ENCODE measurements at regions not wholly inside any gene's neighbourhood (a gene's known extent, or its start where the extent isn't known, plus 50 kb on each side); places are given as distances from the start of the nearest gene placed in this dataset.

DNA sequence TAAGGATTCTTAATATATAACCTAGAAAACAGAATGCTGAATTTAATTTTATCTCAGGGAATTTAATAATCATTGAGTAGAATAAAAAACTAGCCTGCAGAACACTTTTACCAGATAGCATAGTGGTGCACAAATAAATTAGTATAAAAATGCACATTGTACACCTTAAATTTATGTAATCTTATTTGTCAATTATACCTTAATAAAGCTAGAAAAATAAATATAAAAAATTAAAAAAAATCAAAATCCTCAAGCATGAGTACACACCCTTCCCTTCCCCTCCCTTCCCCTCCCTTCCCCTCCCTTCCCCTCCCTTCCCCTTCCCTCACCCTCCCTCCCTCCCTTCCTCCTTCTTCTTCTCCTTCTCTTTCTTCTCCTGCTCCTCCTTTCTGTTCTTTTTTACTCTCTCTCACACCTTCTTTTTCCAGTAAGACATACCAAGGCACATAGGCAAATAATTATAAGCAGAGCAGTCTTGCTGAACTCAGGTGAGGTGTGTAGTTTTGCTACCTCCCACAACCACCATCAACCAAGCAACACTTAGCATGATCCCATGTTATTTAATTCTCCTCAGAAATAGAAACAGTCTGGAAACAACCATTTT, 1395.0 kb downstream of the ZPLD1 start:
- Mint-ChIP-seq H3K27me3 (ENCODE audit: low read depth in 2 of 2) (no peaks in the 10 kb centered on the region), H3K27ac (no peak overlapping the region), H3K4me1 (no peaks in the 10 kb centered on the region), H3K4me3 (no peak overlapping the region), H3K36me3 (no peaks in the 10 kb centered on the region), H3K9me3 (peaks cover 19 to 36% of the 10 kb centered on the region in 2 donors)
- ATAC-seq, result no peak
- intact Hi-C loops (cut with micrococcal nuclease), result no loop called here
- Histone ChIP-seq H3K4me1 (ENCODE audit: control insufficient read depth, insufficient read depth, low read length) (no peaks in the 10 kb centered on the region), H3K4me3 (ENCODE audit: low read length) (no peak overlapping the region), H3K27me3 (ENCODE audit: control insufficient read depth, insufficient read depth, low read length) (no peaks in the 10 kb centered on the region), H3K36me3 (ENCODE audit: control insufficient read depth, insufficient read depth, low read length) (no peaks in the 10 kb centered on the region), H3K9me3 (ENCODE audit: control insufficient read depth, insufficient read depth, low read length) (no peaks in the 10 kb centered on the region), H3K27ac (ENCODE audit: low read length) (no peak overlapping the region)
- TF ChIP-seq, protein P1, sequence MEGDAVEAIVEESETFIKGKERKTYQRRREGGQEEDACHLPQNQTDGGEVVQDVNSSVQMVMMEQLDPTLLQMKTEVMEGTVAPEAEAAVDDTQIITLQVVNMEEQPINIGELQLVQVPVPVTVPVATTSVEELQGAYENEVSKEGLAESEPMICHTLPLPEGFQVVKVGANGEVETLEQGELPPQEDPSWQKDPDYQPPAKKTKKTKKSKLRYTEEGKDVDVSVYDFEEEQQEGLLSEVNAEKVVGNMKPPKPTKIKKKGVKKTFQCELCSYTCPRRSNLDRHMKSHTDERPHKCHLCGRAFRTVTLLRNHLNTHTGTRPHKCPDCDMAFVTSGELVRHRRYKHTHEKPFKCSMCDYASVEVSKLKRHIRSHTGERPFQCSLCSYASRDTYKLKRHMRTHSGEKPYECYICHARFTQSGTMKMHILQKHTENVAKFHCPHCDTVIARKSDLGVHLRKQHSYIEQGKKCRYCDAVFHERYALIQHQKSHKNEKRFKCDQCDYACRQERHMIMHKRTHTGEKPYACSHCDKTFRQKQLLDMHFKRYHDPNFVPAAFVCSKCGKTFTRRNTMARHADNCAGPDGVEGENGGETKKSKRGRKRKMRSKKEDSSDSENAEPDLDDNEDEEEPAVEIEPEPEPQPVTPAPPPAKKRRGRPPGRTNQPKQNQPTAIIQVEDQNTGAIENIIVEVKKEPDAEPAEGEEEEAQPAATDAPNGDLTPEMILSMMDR (IDR thresholded peaks at IDR 0.05), result no peak
- no peak for DNase-seq

DNA sequence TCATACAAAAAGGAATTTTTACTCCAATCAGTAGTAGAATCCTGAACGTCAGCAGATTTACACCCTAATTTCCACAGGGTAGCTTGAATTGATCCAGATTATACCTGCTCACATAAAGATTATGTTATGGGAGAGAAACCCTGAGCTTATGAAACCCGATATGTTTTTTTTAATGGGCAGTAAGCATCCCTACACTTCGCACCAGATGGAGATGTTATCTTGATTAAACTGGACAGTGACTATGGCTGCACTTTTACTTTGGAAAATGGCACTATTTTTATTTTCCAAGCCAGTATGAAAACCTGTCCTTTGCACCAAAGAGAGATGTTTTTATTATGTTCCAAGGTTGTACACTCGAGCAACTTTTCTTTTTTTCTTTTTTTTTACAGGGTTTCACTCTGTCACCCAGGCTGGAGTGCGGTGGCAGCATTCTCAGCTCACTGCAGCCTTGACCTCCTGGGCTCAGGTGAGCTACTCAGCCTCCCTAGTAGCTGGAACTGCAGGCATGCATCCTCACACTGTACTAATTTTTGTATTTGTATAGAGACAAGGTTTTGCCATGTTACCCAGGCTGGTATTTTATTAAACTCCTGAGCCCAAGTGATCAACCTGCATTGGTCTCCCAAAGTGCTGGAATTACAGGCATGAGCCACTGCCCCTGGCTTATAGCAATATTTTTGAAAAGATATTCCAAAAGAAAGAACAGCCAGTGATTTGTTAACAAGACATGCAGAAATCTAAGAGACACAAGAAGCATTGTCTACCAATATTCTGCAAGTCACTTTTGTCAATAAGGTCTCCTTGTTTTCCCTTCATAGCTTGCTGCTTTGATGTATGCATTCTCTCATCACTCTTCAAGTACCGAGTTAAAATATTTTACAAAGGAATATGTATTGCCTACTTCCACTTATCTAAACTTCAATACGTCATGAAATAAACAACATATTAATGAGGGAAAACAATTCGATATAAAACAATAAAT, 1412.6 kb downstream of the ZPLD1 start:
- Mint-ChIP-seq H3K4me3 (no peak overlapping the region), H3K9me3 (peaks cover 0 to 3% of the 10 kb centered on the region in 2 donors), H3K27ac (no peak overlapping the region), H3K36me3 (no peaks in the 10 kb centered on the region), H3K27me3 (ENCODE audit: low read depth in 2 of 2) (no peaks in the 10 kb centered on the region), H3K4me1 (no peaks in the 10 kb centered on the region)
- ATAC-seq, result no peak
- Histone ChIP-seq H3K4me3 (ENCODE audit: low read length) (no peak overlapping the region), H3K9me3 (ENCODE audit: control insufficient read depth, insufficient read depth, low read length) (no peaks in the 10 kb centered on the region), H3K36me3 (ENCODE audit: control insufficient read depth, insufficient read depth, low read length) (no peaks in the 10 kb centered on the region), H3K27ac (ENCODE audit: low read length) (no peak overlapping the region), H3K4me1 (ENCODE audit: control insufficient read depth, insufficient read depth, low read length) (no peaks in the 10 kb centered on the region), H3K27me3 (ENCODE audit: control insufficient read depth, insufficient read depth, low read length) (no peaks in the 10 kb centered on the region)
- no peak for DNase-seq
- 81% methylated on average over 6 of the region's 8 CpGs for WGBS (ENCODE audit: insufficient coverage)
- intact Hi-C loops (cut with micrococcal nuclease), result no loop called here
- TF ChIP-seq, protein P1 (IDR thresholded peaks at IDR 0.05), result no peak

DNA sequence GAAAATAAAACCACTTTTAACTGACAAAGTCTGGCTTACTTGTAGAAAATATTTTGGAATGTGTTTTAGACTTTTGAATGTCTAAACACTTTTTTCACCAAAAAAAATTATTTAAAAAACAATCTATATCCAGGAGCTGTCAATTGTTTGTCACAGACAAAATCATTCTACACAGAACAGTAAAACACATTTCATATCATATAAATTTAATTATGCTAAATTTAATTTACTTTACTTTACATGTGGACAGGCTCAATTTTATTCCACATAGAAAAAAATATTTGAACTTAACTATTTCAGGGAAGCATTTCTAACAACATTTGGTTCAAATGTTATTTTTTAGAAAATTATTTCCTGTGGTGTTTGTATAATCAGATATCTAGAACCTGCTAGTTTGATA, 1417.0 kb downstream of the ZPLD1 start:
- H3K4me3 Mint-ChIP-seq, result no peak overlapping the region

More for the DNA sequence above, 1417.0 kb downstream of the ZPLD1 start:
- no peak overlapping the region for H3K27ac ChIP-seq (ENCODE audit: low read length)
- H3K27me3 ChIP-seq (ENCODE audit: control insufficient read depth, insufficient read depth, low read length), result no peaks in the 10 kb centered on the region
- TF ChIP-seq, protein P1 (IDR thresholded peaks at IDR 0.05), result no peak
- H3K27ac Mint-ChIP-seq, result no peak overlapping the region
- DNase-seq (no peak), ATAC-seq (no peak)
- no peaks in the 10 kb centered on the region for H3K27me3 Mint-ChIP-seq (ENCODE audit: low read depth in 2 of 2)
- H3K4me1 ChIP-seq (ENCODE audit: control insufficient read depth, insufficient read depth, low read length), result no peaks in the 10 kb centered on the region
- no peak overlapping the region for H3K4me3 ChIP-seq (ENCODE audit: low read length)
- intact Hi-C loops (cut with micrococcal nuclease), result no loop called here
- peaks cover 0 to 4% of the 10 kb centered on the region in 2 donors for H3K9me3 Mint-ChIP-seq
- H3K9me3 ChIP-seq (ENCODE audit: control insufficient read depth, insufficient read depth, low read length), result no peaks in the 10 kb centered on the region
- H3K36me3 Mint-ChIP-seq, result no peaks in the 10 kb centered on the region
- H3K4me1 Mint-ChIP-seq, result no peaks in the 10 kb centered on the region
- no peaks in the 10 kb centered on the region for H3K36me3 ChIP-seq (ENCODE audit: control insufficient read depth, insufficient read depth, low read length)
